ENCODE measurements at regions not wholly inside any gene's neighbourhood (a gene's known extent, or its start where the extent isn't known, plus 50 kb on each side); places are given as distances from the start of the nearest gene placed in this dataset.
"Not testable (repeated sequence)": the region's sequence is repeated elsewhere in the genome, so short reads cannot be mapped to it uniquely, and the experiment has no call there.

- DNase-seq (ENCODE audit: low read depth in 2 of 2) = no peak
These were observed 238.6 kb upstream of the SLC8A1 start for GRCh38 chr2:40690525-40690924.

GRCh38 chr2:40700231-40700954 lies 248.5 kb upstream of the SLC8A1 start:
- DNase-seq (ENCODE audit: low read depth in 2 of 2) = no peak

GRCh38 chr2:40712197-40712894 lies 260.5 kb upstream of the SLC8A1 start:
- not testable (repeated sequence) for DNase-seq (ENCODE audit: low read depth in 2 of 2)

GRCh38 chr2:40716879-40717278 lies 265.0 kb upstream of the SLC8A1 start:
- DNase-seq (ENCODE audit: low read depth in 2 of 2) = no peak

- DNase-seq (ENCODE audit: low read depth in 2 of 2) = no peak
These were observed 267.5 kb upstream of the SLC8A1 start for GRCh38 chr2:40719414-40719813.

GRCh38 chr2:40721595-40721994 lies 269.7 kb upstream of the SLC8A1 start:
- DNase-seq (ENCODE audit: low read depth in 2 of 2) = no peak

- DNase-seq (ENCODE audit: low read depth in 2 of 2) = no peak
These were observed 271.3 kb upstream of the SLC8A1 start for GRCh38 chr2:40723194-40723593.

GRCh38 chr2:40725040-40725439 lies 273.1 kb upstream of the SLC8A1 start:
- DNase-seq (ENCODE audit: low read depth in 2 of 2) = no peak

- DNase-seq (ENCODE audit: low read depth in 2 of 2) = no peak
These were observed 274.1 kb upstream of the SLC8A1 start for GRCh38 chr2:40725950-40726349.

GRCh38 chr2:40734797-40735196 lies 282.9 kb upstream of the SLC8A1 start:
- no peak for DNase-seq (ENCODE audit: low read depth in 2 of 2)

- DNase-seq (ENCODE audit: low read depth in 2 of 2) = no peak
These were observed 285.3 kb upstream of the SLC8A1 start for GRCh38 chr2:40737180-40737579.

GRCh38 chr2:40740419-40740818 lies 288.5 kb upstream of the SLC8A1 start:
- no peak for DNase-seq (ENCODE audit: low read depth in 2 of 2)

GRCh38 chr2:40741532-40741931 lies 289.6 kb upstream of the SLC8A1 start:
- DNase-seq (ENCODE audit: low read depth in 2 of 2) = no peak

- no peak for DNase-seq (ENCODE audit: low read depth in 2 of 2)
These were observed 294.3 kb upstream of the SLC8A1 start for GRCh38 chr2:40746191-40746590.

GRCh38 chr2:40751981-40752380 lies 300.1 kb upstream of the SLC8A1 start:
- DNase-seq (ENCODE audit: low read depth in 2 of 2) = no peak

GRCh38 chr2:40752796-40753195 lies 300.9 kb upstream of the SLC8A1 start:
- DNase-seq (ENCODE audit: low read depth in 2 of 2) = no peak

GRCh38 chr2:40754912-40755311 lies 303.0 kb upstream of the SLC8A1 start:
- no peak for DNase-seq (ENCODE audit: low read depth in 2 of 2)

GRCh38 chr2:40758401-40759155 lies 306.7 kb upstream of the SLC8A1 start:
- DNase-seq (ENCODE audit: low read depth in 2 of 2) = no peak

- no peak for DNase-seq (ENCODE audit: low read depth in 2 of 2)
These were observed 308.3 kb upstream of the SLC8A1 start for GRCh38 chr2:40760071-40760666.

GRCh38 chr2:40773291-40773690 lies 321.4 kb upstream of the SLC8A1 start:
- no peak for DNase-seq (ENCODE audit: low read depth in 2 of 2)

- no peak for DNase-seq (ENCODE audit: low read depth in 2 of 2)
These were observed 331.8 kb upstream of the SLC8A1 start for GRCh38 chr2:40783704-40784103.

GRCh38 chr2:40786636-40787035 lies 334.7 kb upstream of the SLC8A1 start:
- no peak for DNase-seq (ENCODE audit: low read depth in 2 of 2)
